ENCODE measurements at regions not wholly inside any gene's neighbourhood (a gene's known extent, or its start where the extent isn't known, plus 50 kb on each side); places are given as distances from the start of the nearest gene placed in this dataset.

- TF ChIP-seq, protein P1, sequence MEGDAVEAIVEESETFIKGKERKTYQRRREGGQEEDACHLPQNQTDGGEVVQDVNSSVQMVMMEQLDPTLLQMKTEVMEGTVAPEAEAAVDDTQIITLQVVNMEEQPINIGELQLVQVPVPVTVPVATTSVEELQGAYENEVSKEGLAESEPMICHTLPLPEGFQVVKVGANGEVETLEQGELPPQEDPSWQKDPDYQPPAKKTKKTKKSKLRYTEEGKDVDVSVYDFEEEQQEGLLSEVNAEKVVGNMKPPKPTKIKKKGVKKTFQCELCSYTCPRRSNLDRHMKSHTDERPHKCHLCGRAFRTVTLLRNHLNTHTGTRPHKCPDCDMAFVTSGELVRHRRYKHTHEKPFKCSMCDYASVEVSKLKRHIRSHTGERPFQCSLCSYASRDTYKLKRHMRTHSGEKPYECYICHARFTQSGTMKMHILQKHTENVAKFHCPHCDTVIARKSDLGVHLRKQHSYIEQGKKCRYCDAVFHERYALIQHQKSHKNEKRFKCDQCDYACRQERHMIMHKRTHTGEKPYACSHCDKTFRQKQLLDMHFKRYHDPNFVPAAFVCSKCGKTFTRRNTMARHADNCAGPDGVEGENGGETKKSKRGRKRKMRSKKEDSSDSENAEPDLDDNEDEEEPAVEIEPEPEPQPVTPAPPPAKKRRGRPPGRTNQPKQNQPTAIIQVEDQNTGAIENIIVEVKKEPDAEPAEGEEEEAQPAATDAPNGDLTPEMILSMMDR (IDR thresholded peaks at IDR 0.05): no peak
- TF ChIP-seq POLR2A (IDR thresholded peaks at IDR 0.05): no peak
Measured at GRCh38 chr17:36816214-36816906, 120.9 kb upstream of the LHX1 start.

All from tibial nerve (tissue), 3 donors.